ENCODE measurements at regions not wholly inside any gene's neighbourhood (a gene's known extent, or its start where the extent isn't known, plus 50 kb on each side); places are given as distances from the start of the nearest gene placed in this dataset.

DNA sequence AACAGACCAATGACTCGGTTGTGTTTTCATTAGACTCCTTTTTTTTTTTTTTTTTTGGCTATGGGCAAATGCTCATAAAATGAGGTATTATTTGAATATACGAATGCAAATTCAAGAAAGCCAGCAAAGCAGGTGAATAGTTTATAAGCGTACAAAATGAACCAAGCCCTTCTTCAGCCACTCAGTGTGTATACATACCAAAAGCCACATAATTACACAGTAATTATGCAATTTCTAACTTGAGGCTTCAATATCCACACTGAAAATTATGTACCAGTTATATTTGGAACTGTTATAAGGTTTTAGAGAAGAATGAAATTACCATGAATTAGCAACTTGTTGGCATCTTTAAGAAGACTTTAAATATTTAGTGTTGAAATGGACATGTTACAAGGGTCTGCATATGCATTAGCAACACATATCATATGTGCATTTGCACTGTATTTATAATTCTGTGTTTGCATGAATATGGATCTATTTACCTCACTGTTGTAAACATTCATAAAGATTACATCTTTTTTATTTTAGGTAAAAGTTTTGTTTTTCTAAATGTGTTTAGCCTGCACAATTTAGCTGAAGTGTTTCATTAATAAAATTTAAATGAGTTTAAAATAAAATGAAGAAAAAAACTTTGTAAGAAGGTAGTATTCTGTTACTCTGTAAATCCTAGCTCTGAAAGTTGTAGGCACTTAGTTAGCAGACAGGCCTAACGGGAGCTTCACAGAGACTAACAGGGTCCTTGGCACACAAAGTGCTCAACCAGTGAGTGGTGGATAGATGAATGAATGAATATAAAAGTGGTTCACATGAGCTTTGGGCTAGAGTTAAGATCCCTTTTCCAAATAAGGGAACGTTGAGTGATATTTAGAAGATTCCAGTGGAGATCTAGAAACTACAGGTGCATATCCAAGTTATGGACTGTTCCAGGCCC is 241.0 kb upstream of the NFIA start:
- TF ChIP-seq GABPA (IDR thresholded peaks at IDR 0.05 in 1 of 2, conservative IDR thresholded peaks at IDR 0.05 in 1 of 2) (no peak), SP1 (IDR thresholded peaks at IDR 0.05) (no peak)
